Endothelial cell (in vitro differentiated cells): ENCODE measurements at regions not wholly inside any gene's neighbourhood (a gene's known extent, or its start where the extent isn't known, plus 50 kb on each side); places are given as distances from the start of the nearest gene placed in this dataset.

Source experiments
- DNase-seq: peaks from one replicate; pipeline ENCODE4 v3.0.0; 2021; ENCODE audit warnings: low spot score
- H3K27ac Mint-ChIP-seq: one replicate; pipeline ENCODE4 v1.8.0; 2021; ENCODE audit warnings: mixed read lengths, inconsistent platforms; ENCODE audit not compliant: unreplicated experiment
- H3K27me3 Mint-ChIP-seq: one replicate; pipeline ENCODE4 v1.8.0; 2021; ENCODE audit warnings: mild to moderate bottlenecking, moderate library complexity, mixed read lengths, inconsistent platforms; ENCODE audit not compliant: unreplicated experiment
- H3K36me3 Mint-ChIP-seq: one replicate; pipeline ENCODE4 v1.8.0; 2021; ENCODE audit warnings: mild to moderate bottlenecking, low read depth, mixed read lengths, inconsistent platforms; ENCODE audit not compliant: unreplicated experiment
- H3K4me1 Mint-ChIP-seq: one replicate; pipeline ENCODE4 v1.8.0; 2021; ENCODE audit warnings: mild to moderate bottlenecking, mixed read lengths, inconsistent platforms; ENCODE audit not compliant: unreplicated experiment
- H3K4me3 Mint-ChIP-seq: one replicate; pipeline ENCODE4 v1.8.0; 2021; ENCODE audit warnings: mild to moderate bottlenecking, mixed read lengths, inconsistent platforms; ENCODE audit not compliant: unreplicated experiment
- H3K9me3 Mint-ChIP-seq: one replicate; pipeline ENCODE4 v1.8.0; 2021; ENCODE audit warnings: mixed read lengths, inconsistent platforms; ENCODE audit not compliant: unreplicated experiment
- CTCF ChIP-seq: fragments of 200-600 bp; sonication (generic); IDR thresholded peaks from one replicate; pipeline ENCODE4 v1.5.0; 2021; ENCODE audit warnings: antibody characterized with exemption; ENCODE audit not compliant: unreplicated experiment

GRCh38 chr5:112573441-112573840 is 154.4 kb upstream of the EPB41L4A start:
- no peaks in the 10 kb centered on the region for H3K36me3 Mint-ChIP-seq
- no peak overlapping the region for H3K4me3 Mint-ChIP-seq
- no peaks in the 10 kb centered on the region for H3K9me3 Mint-ChIP-seq
- no peaks in the 10 kb centered on the region for H3K4me1 Mint-ChIP-seq
- no peak for TF ChIP-seq CTCF
- no peaks in the 10 kb centered on the region for H3K27me3 Mint-ChIP-seq
- no peak for DNase-seq
- no peak overlapping the region for H3K27ac Mint-ChIP-seq

DNA sequence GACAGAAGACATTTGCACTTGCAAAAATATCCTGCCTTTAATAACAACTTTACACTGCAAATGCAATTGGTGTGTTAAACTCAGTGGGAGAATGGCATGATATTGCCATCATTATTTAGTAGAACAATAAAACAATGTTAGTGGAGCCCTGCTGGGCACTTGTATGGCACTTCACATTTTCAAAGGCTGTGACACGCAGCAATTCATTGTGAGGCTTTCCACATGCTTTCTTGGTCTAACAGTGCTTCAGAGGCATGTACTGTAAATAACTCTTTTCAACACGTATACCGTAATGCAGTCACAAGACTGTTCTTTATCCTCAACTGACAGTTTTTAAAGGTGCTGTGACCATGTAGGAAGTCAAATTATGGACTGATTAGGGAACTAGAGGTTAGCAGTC is 155.5 kb upstream of the EPB41L4A start:
- no peak for TF ChIP-seq CTCF
- no peak for DNase-seq
- H3K4me3 Mint-ChIP-seq, result no peak overlapping the region
- no peak overlapping the region for H3K27ac Mint-ChIP-seq
- H3K9me3 Mint-ChIP-seq, result no peaks in the 10 kb centered on the region
- H3K36me3 Mint-ChIP-seq, result no peaks in the 10 kb centered on the region
- H3K4me1 Mint-ChIP-seq, result no peaks in the 10 kb centered on the region
- no peaks in the 10 kb centered on the region for H3K27me3 Mint-ChIP-seq

GRCh38 chr5:112576298-112576925 is 157.3 kb upstream of the EPB41L4A start:
- DNase-seq, result no peak
- no peak for TF ChIP-seq CTCF
- Mint-ChIP-seq H3K9me3 (no peaks in the 10 kb centered on the region), H3K27me3 (no peaks in the 10 kb centered on the region), H3K4me3 (no peak overlapping the region), H3K36me3 (no peaks in the 10 kb centered on the region), H3K4me1 (no peaks in the 10 kb centered on the region), H3K27ac (no peak overlapping the region)

DNA sequence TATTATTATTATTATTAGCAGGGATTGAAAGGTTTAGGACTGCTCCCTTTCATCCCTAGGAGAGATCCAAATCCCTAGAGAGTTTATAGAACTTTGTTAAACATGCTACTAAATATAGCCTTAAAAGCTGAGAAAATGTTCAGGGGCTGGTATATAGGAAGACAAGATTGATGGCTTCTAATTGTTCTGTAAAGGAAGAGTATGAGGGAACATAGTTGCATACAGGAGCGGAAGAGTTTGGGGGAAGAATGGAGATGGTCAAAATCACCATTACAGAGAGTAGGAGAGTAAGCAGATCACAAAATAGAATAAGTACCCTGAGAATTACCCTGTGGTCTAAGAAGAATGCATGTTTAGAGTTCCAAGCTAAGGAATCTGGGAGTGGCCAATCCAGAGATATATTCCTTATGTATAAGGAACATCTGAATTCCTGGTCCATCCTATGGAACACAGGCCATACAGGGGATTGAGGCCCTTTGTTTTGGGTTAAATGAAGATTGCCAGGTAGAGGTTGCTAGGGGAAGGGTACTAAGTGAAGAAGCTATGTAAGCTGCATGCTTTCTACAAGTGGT is 158.0 kb upstream of the APC start:
- DNase-seq, result no peak
- TF ChIP-seq CTCF, result no peak
- no peaks in the 10 kb centered on the region for H3K36me3 Mint-ChIP-seq
- H3K27me3 Mint-ChIP-seq, result no peaks in the 10 kb centered on the region
- H3K4me1 Mint-ChIP-seq, result no peaks in the 10 kb centered on the region
- H3K27ac Mint-ChIP-seq, result no peak overlapping the region
- H3K4me3 Mint-ChIP-seq, result no peak overlapping the region
- no peaks in the 10 kb centered on the region for H3K9me3 Mint-ChIP-seq

DNA sequence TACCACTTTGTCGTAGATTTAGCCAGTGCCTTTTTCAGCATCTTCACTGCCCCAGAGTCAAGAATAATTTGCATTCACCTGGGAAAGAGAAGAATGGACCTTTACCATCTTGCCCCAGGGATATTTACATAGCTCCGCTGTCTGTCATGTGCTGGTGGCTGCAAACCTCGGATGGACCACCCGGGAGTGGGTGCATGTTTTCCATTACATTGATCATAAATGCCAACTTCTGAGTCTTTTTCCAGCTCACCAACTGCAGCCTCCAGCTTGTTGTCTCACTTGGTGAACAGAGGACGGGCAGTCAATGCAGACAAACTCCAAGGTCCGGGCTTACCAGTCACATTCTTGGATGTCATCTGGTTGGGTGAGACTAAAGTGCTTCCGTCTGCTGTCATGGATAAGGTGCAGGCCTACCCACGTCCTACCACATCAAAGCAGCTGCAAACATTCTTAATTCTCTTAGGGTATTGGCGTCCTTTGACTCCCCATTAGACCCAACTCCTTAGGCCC is 155.8 kb upstream of the APC start:
- Mint-ChIP-seq H3K9me3 (no peaks in the 10 kb centered on the region), H3K27me3 (no peaks in the 10 kb centered on the region), H3K27ac (no peak overlapping the region), H3K4me1 (no peaks in the 10 kb centered on the region), H3K36me3 (no peaks in the 10 kb centered on the region), H3K4me3 (no peak overlapping the region)
- no peak for DNase-seq
- no peak for TF ChIP-seq CTCF
